Endothelial cell of umbilical vein (primary cell): ENCODE measurements at regions not wholly inside any gene's neighbourhood (a gene's known extent, or its start where the extent isn't known, plus 50 kb on each side); places are given as distances from the start of the nearest gene placed in this dataset.

ENCODE experiments used
- BruUV-seq: library from RNA; stranded (reverse); fragments of 400-500 nt; replicated peaks from 2 replicates; lab custom pipeline; 2021; lab: Mats Ljungman, UMichigan
- CTCF ChIA-PET: fragments of 300-600, 350-600 bp; sonication (Branson Sonifier 250); formaldehyde crosslinking; loops from one replicate; lab custom pipeline; 2021; ENCODE audit warnings: antibody characterized with exemption, inconsistent platforms; lab: Charles Lee
- POLR2A ChIA-PET: fragments of 300-600, 350-600 bp; sonication (Branson Sonifier 250); formaldehyde crosslinking; loops from one replicate; lab custom pipeline; 2021; ENCODE audit warnings: antibody characterized with exemption, inconsistent platforms; lab: Charles Lee
- DNase-seq: peaks from one replicate; pipeline ENCODE4 v3.0.0-alpha.2; 2011; ENCODE audit warnings: low read depth, low spot score
- FAIRE-seq: peaks from 2 replicates; lab custom pipeline; 2011; peaks lifted over from hg19 to GRCh38; lab: Jason Lieb, UNC
- H2AFZ ChIP-seq: 2 replicates; pipeline ENCODE4 v1.6.0; 2012; ENCODE audit warnings: low read depth, low read length, control low read depth, inconsistent platforms
- H3K27ac ChIP-seq: 2 replicates; pipeline ENCODE4 v1.5.1; 2011; ENCODE audit warnings: low read depth, mild to moderate bottlenecking, control low read depth, low read length, moderate library complexity; ENCODE audit not compliant: insufficient read depth
- H3K27me3 ChIP-seq, 2 experiments: 2 replicates each; pipeline versions ENCODE4 v1.6.0 to v1.6.1; 2011; ENCODE audit warnings: low read length in 2 of 2, mixed read lengths in 1 of 2; ENCODE audit not compliant: control insufficient read depth in 2 of 2, insufficient read depth in 2 of 2
- H3K36me3 ChIP-seq, 2 experiments: 2 replicates in 1 of 2; 3 replicates in 1 of 2; pipeline ENCODE4 v1.5.1; 2011; ENCODE audit warnings: low read length in 2 of 2, mild to moderate bottlenecking in 1 of 2, moderate library complexity in 1 of 2; ENCODE audit not compliant: control insufficient read depth in 2 of 2, insufficient read depth in 2 of 2; ENCODE audit errors: extremely low read depth in 1 of 2
- H3K4me1 ChIP-seq: 3 replicates; pipeline ENCODE4 v1.5.1; 2011; ENCODE audit warnings: mild to moderate bottlenecking, low read length; ENCODE audit not compliant: control insufficient read depth, insufficient read depth; ENCODE audit errors: extremely low read depth
- H3K4me2 ChIP-seq: 2 replicates; pipeline ENCODE4 v1.6.1; 2011; ENCODE audit warnings: low read length, control low read depth, mixed read lengths; ENCODE audit not compliant: insufficient read depth
- H3K4me3 ChIP-seq, 3 experiments: fragments of 200-600 bp in 1 of 3; sonication (generic), shearing (Covaris generic) in 1 of 3; replicated peaks in 1 of 3; 2 replicates each; pipeline ENCODE4 v1.5.1; 2011 to 2016; ENCODE audit warnings: control low read depth in 3 of 3, low read length in 3 of 3, mild to moderate bottlenecking in 2 of 3, inconsistent platforms in 1 of 3, low read depth in 1 of 3, moderate library complexity in 1 of 3; ENCODE audit not compliant: insufficient read depth in 1 of 3
- H3K79me2 ChIP-seq: 2 replicates; pipeline ENCODE4 v1.6.0; 2012; ENCODE audit warnings: low read length, inconsistent platforms; ENCODE audit not compliant: control insufficient read depth, insufficient read depth
- H3K9ac ChIP-seq: replicated peaks from 2 replicates; pipeline ENCODE3; 2011; ENCODE audit warnings: low read length, control low read depth; ENCODE audit not compliant: insufficient read depth; ENCODE audit errors: extremely low read depth
- H3K9me1 ChIP-seq: replicated peaks from 3 replicates; pipeline ENCODE4 v1.6.0; 2011; ENCODE audit warnings: mild to moderate bottlenecking, low read length; ENCODE audit not compliant: control insufficient read depth, insufficient read depth; ENCODE audit errors: extremely low read depth
- H3K9me3 ChIP-seq: replicated peaks from 2 replicates; pipeline ENCODE4 v1.5.1; 2012; ENCODE audit warnings: low read length, inconsistent platforms; ENCODE audit not compliant: control insufficient read depth, insufficient read depth
- H4K20me1 ChIP-seq: replicated peaks from 2 replicates; pipeline ENCODE3; 2011; ENCODE audit warnings: mild to moderate bottlenecking, low read length; ENCODE audit not compliant: control insufficient read depth, insufficient read depth; ENCODE audit errors: extremely low read depth
- EZH2 ChIP-seq: IDR thresholded peaks from 2 replicates; pipeline ENCODE4 v1.6.1; 2012; ENCODE audit warnings: borderline replicate concordance, low read depth, mild to moderate bottlenecking, moderate library complexity, low read length, inconsistent platforms; ENCODE audit not compliant: severe bottlenecking
- FOS ChIP-seq: IDR thresholded peaks from 2 replicates; pipeline ENCODE4 v1.6.1; 2011; ENCODE audit warnings: mild to moderate bottlenecking, low read length, moderate library complexity, borderline replicate concordance; ENCODE audit not compliant: insufficient read depth
- GATA2 ChIP-seq: IDR thresholded peaks from 2 replicates; pipeline ENCODE4 v1.7.0; 2011; ENCODE audit warnings: low read depth, mild to moderate bottlenecking, moderate library complexity, mixed read lengths, low read length; ENCODE audit not compliant: insufficient read length, insufficient read depth
- JUN ChIP-seq: IDR thresholded peaks from 2 replicates; pipeline ENCODE4 v1.6.1; 2011; ENCODE audit warnings: borderline replicate concordance, low read depth; ENCODE audit not compliant: insufficient read length, insufficient read depth
- MYC ChIP-seq: IDR thresholded peaks from one replicate; pipeline ENCODE4 v1.6.1; 2011; ENCODE audit warnings: mild to moderate bottlenecking, low read depth, low read length
- POLR2A ChIP-seq: IDR thresholded peaks from 2 replicates; pipeline ENCODE4 v1.6.1; 2012; ENCODE audit warnings: low read depth, mild to moderate bottlenecking, control low read depth, low read length
- POLR2AphosphoS5 ChIP-seq: IDR thresholded peaks from 2 replicates; pipeline ENCODE4 v1.6.1; 2012; ENCODE audit warnings: low read depth, mild to moderate bottlenecking, control low read depth, low read length, moderate library complexity; ENCODE audit not compliant: insufficient read depth
- dilution Hi-C: fragments of 300-500 bp; cut with MboI; formaldehyde crosslinking; loops from one replicate; pipeline ENCODE4 v1.15.0; 2019; ENCODE audit warnings: low sequenced_read_pairs; ENCODE audit not compliant: extremely low pct_ligation_motif_present
- intact Hi-C: fragments of 100-400 bp; cut with micrococcal nuclease; formaldehyde crosslinking; loops from one replicate; pipeline ENCODE4 v1.10.0; 2022
- TF ChIP-seq, protein P1 (sequence below): IDR thresholded peaks from 2 replicates; pipeline ENCODE4 v1.6.1; 2011; ENCODE audit not compliant: insufficient read depth, insufficient read length
- TF ChIP-seq, protein P2 (sequence below), 2 donors: IDR thresholded peaks; 1 replicate in 1 of 2; 2 replicates in 1 of 2; pipeline ENCODE4 v1.5.1; 2011; ENCODE audit warnings: low read length in 2 of 2, mild to moderate bottlenecking in 2 of 2, moderate library complexity in 2 of 2, control low read depth in 1 of 2, inconsistent platforms in 1 of 2, low read depth in 1 of 2; ENCODE audit not compliant: insufficient read depth in 1 of 2; ENCODE audit errors: extremely low read depth in 1 of 2

DNA sequence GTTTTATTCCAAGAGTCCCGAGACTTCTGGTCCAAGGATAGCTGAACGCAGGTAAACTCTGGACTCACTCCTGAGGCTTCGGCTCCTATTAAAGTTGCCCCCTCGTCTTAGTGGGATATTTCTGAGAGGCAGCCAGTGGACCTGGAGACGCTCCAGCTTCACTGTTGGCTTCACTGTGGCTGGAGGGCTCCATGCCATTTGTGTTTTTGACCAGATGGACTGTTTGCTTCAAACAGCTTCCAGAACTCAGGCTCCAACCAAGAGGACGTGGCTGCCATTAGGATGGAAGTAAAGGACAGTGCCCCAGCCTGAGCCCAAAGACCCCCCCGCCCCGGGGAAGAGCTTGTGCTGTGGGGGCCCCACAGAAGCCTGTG, 94.4 kb upstream of the LDAH start:
- Histone ChIP-seq H3K79me2 (no peaks in the 10 kb centered on the region), H2AFZ (no peak overlapping the region), H3K4me3 (no peak overlapping the region), H3K27me3 (no peaks in the 10 kb centered on the region), H3K9me1 (no peaks in the 10 kb centered on the region), H3K27ac (no peak overlapping the region), H3K4me1 (no peaks in the 10 kb centered on the region), H3K4me2 (no peak overlapping the region), H4K20me1 (no peaks in the 10 kb centered on the region), H3K9me3 (no peaks in the 10 kb centered on the region), H3K36me3 (no peaks in the 10 kb centered on the region), H3K9ac (no peak overlapping the region)
- no TSS peak for BruUV-seq
- FAIRE-seq (no peak), DNase-seq (peak; percentile 7)
- TF ChIP-seq, protein P1, sequence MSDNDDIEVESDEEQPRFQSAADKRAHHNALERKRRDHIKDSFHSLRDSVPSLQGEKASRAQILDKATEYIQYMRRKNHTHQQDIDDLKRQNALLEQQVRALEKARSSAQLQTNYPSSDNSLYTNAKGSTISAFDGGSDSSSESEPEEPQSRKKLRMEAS = no peak
- TF ChIP-seq EZH2 (no peak), MYC (no peak), JUN (no peak), FOS (no peak), POLR2A (no peak), POLR2AphosphoS5 (no peak), GATA2 (no peak)
- TF ChIP-seq, protein P2, sequence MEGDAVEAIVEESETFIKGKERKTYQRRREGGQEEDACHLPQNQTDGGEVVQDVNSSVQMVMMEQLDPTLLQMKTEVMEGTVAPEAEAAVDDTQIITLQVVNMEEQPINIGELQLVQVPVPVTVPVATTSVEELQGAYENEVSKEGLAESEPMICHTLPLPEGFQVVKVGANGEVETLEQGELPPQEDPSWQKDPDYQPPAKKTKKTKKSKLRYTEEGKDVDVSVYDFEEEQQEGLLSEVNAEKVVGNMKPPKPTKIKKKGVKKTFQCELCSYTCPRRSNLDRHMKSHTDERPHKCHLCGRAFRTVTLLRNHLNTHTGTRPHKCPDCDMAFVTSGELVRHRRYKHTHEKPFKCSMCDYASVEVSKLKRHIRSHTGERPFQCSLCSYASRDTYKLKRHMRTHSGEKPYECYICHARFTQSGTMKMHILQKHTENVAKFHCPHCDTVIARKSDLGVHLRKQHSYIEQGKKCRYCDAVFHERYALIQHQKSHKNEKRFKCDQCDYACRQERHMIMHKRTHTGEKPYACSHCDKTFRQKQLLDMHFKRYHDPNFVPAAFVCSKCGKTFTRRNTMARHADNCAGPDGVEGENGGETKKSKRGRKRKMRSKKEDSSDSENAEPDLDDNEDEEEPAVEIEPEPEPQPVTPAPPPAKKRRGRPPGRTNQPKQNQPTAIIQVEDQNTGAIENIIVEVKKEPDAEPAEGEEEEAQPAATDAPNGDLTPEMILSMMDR (IDR thresholded peaks at IDR 0.05; ENCODE audit: extremely low read depth in 1 of 2, insufficient read depth in 1 of 2, low read depth in 1 of 2, low read length in 2 of 2) = no peak
- dilution Hi-C loops = no loop called here
- CTCF ChIA-PET = interaction anchor here (1.2 to 5.1 kb wide), 4 partner anchors 15 to 256 kb away, joined by 3 to 21 read pairs (median 5); no protein-coding TSS in a partner anchor
- intact Hi-C loops = loop anchor here (5.0 kb wide), 1 partner anchor 235 kb away; no protein-coding TSS in a partner anchor
- POLR2A ChIA-PET = no interaction called here
